ENCODE measurements at regions not wholly inside any gene's neighbourhood (a gene's known extent, or its start where the extent isn't known, plus 50 kb on each side); places are given as distances from the start of the nearest gene placed in this dataset.

- DNase-seq, result peak; percentile 86 to 88
Measured at GRCh38 chr12:41932470-41932991, 212.1 kb downstream of the GXYLT1 start.

GRCh38 chr12:41930866-41931437 lies 213.7 kb downstream of the GXYLT1 start:
- no peak for DNase-seq

GRCh38 chr12:41924111-41924510 lies 220.6 kb downstream of the GXYLT1 start:
- DNase-seq, result no peak

- DNase-seq, result no peak
Measured at GRCh38 chr12:41923351-41923750, 221.3 kb downstream of the GXYLT1 start.

- DNase-seq, result no peak
Measured at GRCh38 chr12:41920355-41920754, 224.3 kb downstream of the GXYLT1 start.

- DNase-seq, result no peak
Measured at GRCh38 chr12:41919526-41920261, 225.0 kb downstream of the GXYLT1 start.

GRCh38 chr12:41919048-41919447 lies 225.6 kb downstream of the GXYLT1 start:
- no peak for DNase-seq

GRCh38 chr12:41917938-41918341 lies 226.7 kb downstream of the GXYLT1 start:
- no peak for DNase-seq

DNA sequence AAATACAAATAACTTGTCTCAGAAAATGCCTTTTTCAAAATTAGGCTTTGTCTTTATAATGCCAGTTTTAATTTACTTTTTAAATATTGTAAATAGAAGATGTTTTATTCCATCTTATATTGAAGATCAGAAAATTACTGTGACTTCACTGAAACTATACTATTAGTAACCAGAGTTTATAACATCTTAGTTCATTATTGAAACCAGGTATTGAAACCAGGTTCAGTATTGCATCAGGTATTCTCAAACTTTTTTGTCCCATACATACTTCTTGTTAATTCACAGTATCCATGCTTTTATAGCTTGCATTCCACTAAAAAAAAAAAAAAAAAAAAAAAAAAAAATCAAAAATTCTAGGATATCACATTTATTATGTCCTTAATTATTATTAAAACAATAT lies 227.5 kb downstream of the GXYLT1 start:
- DNase-seq, result no peak

GRCh38 chr12:41910578-41911320 lies 233.9 kb downstream of the GXYLT1 start:
- no peak for DNase-seq

DNA sequence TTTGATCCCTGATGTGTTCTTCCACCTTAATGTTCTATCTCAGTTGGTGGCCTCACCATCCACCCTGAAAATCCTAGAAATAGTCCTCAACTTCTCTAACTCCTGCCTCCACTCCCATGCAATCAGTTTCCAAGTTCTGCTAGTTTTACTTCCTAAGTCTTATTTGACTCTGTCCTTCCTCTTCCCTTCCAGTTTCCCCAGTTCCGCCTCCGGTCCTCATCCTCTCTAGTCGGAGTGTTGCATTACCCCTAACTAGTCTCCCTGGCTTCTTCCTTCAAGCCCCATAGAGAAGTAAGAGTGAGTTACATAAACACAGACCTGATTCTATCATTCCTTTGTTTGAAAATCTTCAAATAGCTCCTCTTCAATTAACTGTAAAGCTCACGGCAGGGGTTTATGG lies 236.5 kb downstream of the GXYLT1 start:
- no peak for DNase-seq

DNA sequence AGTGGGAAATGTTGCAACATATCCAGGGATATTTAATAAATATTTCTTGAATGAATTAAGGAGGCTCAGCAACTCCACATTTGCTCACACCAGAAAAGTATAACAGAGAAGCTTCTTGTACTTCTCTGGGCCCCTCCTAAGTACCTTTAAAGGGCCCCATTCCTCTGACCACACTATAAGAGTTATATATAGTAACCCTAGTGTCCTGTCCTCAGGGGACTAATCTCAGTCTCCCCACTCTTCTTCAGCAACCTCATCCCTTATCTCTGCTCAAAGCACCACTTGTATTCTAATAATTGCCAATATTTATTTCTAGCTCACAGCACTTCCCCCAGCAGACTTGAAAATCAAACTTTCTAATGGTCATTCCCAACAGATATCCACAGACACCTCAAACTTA lies 237.1 kb downstream of the GXYLT1 start:
- DNase-seq, result no peak

DNA sequence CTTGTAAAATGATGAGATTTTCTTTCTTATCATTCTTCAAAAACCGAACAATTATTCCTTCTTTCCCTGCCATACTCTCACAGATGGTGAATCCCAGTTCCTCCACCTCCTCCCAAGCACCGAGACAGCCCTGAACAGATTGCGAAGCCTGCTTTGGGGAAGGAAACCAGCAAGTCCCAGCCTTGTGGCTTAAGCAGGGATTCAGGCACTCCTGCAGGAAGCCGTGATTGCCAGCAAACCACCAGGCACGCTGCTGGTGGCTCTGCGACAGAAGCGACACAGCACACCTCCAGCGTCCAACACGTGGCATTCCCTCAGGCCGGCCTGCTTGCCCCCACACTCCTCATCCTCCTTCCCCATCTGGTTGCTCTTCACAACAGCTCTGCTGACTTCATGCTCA lies 237.7 kb downstream of the GXYLT1 start:
- DNase-seq, result no peak

DNA sequence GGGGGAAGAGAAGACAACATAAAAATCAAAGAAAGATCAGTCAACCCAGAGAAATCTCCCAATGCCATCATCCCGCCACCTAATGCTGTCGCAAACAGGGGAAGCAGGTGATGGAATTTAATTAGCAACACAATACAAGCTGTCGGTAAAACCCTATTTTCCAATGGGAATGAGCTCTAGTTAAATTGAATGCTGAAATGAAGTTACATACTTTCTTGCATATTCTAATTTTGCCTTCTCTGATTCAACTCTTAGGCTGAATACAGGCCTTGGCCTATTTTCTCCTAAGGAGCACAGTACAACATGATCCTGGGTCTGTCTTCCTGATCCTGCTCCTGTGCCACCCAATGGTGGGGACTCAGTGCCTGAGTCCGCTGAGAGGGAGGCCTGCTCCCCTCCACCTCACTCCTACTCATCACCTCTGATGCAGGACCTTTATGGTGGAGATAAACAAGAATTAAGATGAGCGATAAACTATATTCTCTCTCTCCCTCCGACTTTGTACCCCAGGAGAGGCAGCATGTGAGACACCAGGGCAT lies 238.8 kb downstream of the GXYLT1 start:
- DNase-seq, result no peak

- no peak for DNase-seq
Measured at GRCh38 chr12:41905073-41905758, 239.5 kb downstream of the GXYLT1 start.

DNA sequence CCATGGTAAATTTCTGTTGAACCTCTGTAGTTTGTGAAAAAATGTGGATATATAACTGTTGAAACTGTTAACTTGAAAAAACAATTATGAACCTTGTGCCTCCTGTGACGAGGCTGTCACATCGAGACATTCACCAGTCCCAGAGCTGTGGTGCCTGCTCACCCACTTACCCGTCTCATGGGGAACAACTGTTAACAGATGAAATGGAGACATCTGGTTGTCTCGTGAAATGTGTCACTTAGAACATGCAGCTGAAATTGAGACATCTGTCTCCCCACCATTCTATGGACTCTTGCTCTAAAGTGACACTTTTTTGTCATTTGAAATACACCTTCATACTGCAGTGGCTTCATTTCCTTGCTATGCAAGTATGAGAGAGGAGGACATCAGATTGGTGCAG lies 240.6 kb downstream of the GXYLT1 start:
- DNase-seq, result no peak

DNA sequence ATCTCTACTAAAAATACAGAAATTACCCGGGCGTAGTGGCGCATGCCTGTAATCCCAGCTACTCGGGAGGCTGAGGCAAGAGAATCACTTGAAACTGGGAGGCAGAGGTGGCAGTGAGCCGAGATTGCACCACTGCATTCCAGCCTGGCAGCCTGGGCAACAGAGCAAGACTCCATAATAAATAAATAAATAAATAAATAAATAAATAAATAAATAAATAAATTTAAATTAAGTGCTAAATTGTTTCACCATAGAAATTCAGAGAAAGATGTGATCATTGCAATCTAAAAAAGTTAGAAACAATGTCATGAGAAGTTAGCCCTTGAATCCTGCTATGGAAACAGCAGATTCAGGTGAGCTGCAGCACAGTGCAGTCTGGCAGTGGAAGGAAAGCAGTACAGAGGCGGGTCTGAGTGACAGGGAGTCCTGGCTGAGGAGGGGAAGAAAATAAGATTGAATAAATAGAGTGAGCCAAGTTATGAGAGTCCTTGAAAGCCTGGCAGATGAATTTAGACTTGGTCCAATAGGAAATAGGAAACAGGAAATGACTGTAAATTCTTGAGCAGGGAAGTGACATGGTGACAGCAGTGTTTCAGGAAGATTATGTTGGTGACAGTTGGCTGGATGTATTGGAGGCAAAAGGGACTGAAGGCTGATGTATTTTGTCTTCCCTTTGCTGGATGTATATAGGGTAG lies 241.5 kb downstream of the GXYLT1 start:
- no peak for DNase-seq

DNA sequence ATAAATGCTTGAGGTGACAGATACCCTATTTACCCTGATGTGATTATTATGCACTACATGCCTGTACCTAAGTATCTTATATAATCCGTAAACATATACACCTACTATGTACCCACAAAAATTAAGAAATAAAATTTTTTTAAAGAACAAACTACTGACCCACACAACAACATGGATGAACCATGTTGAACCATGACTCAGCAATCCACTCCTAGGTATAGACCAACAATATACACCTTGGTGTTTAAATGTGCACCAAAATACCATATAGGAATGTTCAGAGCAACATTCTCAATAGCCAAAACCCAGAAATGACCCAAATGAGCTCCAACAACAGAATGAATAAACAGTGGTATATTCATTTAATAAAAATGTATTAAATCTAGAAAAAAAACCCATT lies 245.1 kb downstream of the GXYLT1 start:
- DNase-seq, result no peak

DNA sequence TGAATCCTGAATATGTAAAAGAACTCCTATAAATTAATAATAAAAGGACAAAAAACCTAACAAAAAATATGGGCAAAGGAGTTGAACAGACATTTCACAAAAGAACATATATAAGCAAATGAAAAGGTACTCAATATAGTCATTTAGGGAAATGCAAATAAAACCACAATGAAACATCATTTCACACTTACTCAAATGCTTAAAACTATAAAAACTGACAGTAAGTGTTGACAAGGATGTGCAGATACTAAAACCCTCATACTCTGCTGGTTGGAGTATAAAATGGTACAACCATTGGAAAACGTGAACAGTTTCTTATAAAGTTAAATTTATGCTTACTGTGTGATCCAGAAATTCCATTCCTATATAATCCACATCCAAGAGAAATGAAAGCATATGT lies 247.1 kb downstream of the GXYLT1 start:
- no peak for DNase-seq

DNA sequence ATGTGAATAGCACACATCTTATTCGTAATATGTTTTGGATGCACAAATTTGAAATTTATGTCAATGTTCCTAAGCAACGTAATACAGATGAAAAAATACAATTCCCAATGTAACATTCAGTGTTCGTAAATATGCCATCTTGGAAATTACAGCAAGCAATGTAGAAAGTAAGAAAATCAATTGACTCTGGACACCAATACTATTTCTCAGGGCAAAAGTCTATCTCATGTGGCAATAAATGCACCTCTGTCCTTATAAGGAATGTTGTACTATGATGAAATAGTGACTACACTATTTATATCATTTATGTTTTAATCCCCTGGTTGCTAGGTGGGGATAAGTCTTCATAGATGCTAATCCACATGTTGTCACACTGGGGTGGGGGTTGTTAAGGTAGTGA lies 251.2 kb downstream of the GXYLT1 start:
- DNase-seq, result no peak

DNA sequence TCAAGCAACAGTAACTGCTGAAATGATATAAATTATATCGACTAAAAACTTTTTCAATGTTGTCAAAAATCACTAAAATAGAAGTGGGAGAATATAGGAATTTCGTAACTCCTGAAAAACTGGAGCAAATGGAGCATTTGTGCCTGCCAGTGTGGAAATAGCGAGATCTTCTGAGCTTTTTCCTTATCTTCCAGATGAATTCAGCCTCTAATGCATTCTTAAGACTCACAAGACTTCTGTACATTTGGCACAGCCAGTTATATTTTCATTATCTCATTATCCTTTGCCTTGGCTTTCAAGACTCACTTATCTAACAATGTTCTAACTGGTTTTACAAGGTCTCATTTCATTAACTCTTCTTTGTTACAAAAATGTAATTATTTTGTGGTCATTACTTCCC lies 252.4 kb downstream of the GXYLT1 start:
- no peak for DNase-seq
